Nephron (organoid): ENCODE measurements at regions not wholly inside any gene's neighbourhood (a gene's known extent, or its start where the extent isn't known, plus 50 kb on each side); places are given as distances from the start of the nearest gene placed in this dataset.

Source experiments
- H3K27ac Mint-ChIP-seq, 3 experiments: 2 replicates each; pipeline ENCODE4 v1.8.0; 2020; ENCODE audit warnings: mixed read lengths in 3 of 3, mild to moderate bottlenecking in 2 of 3, moderate library complexity in 1 of 3
- H3K27me3 Mint-ChIP-seq: 2 replicates; pipeline ENCODE4 v1.8.0; 2021; ENCODE audit warnings: low read depth, mild to moderate bottlenecking, moderate library complexity, mixed read lengths
- H3K36me3 Mint-ChIP-seq: 2 replicates; pipeline ENCODE4 v1.8.0; 2020; ENCODE audit warnings: low read depth, mixed read lengths
- H3K4me1 Mint-ChIP-seq: 2 replicates; pipeline ENCODE4 v1.8.0; 2020; ENCODE audit warnings: mixed read lengths
- H3K4me3 Mint-ChIP-seq, 3 experiments: 2 replicates each; pipeline ENCODE4 v1.8.0; 2020; ENCODE audit warnings: mild to moderate bottlenecking in 3 of 3, mixed read lengths in 3 of 3, moderate library complexity in 2 of 3
- H3K9me3 Mint-ChIP-seq: 2 replicates; pipeline ENCODE4 v1.8.0; 2020; ENCODE audit warnings: mixed read lengths
- CTCF ChIP-seq, 3 experiments: fragments of 200-600 bp; sonication (generic); IDR thresholded peaks; one replicate each; pipeline ENCODE4 v1.5.0; 2021; ENCODE audit warnings: antibody characterized with exemption in 3 of 3; ENCODE audit not compliant: unreplicated experiment in 3 of 3

GRCh38 chr3:111244760-111245159, 173.1 kb downstream of the NECTIN3 start:
- H3K4me1 Mint-ChIP-seq, result no peaks in the 10 kb centered on the region
- H3K36me3 Mint-ChIP-seq, result no peaks in the 10 kb centered on the region
- peaks cover 7% of the 10 kb centered on the region for H3K9me3 Mint-ChIP-seq
- H3K27me3 Mint-ChIP-seq, result no peaks in the 10 kb centered on the region
- no peak for TF ChIP-seq CTCF (IDR thresholded peaks at IDR 0.05; ENCODE audit: unreplicated experiment in 3 of 3)
- no peak overlapping the region for H3K4me3 Mint-ChIP-seq
- no peak overlapping the region for H3K27ac Mint-ChIP-seq

GRCh38 chr3:111246967-111247760, 175.5 kb downstream of the NECTIN3 start:
- peaks cover 3% of the 10 kb centered on the region for H3K9me3 Mint-ChIP-seq
- TF ChIP-seq CTCF (IDR thresholded peaks at IDR 0.05; ENCODE audit: unreplicated experiment in 3 of 3), result no peak
- H3K27me3 Mint-ChIP-seq, result no peaks in the 10 kb centered on the region
- no peaks in the 10 kb centered on the region for H3K4me1 Mint-ChIP-seq
- no peak overlapping the region for H3K4me3 Mint-ChIP-seq
- no peak overlapping the region for H3K27ac Mint-ChIP-seq
- H3K36me3 Mint-ChIP-seq, result no peaks in the 10 kb centered on the region

- H3K4me3 Mint-ChIP-seq, result no peak overlapping the region
- H3K36me3 Mint-ChIP-seq, result no peaks in the 10 kb centered on the region
- H3K4me1 Mint-ChIP-seq, result no peaks in the 10 kb centered on the region
- no peak overlapping the region for H3K27ac Mint-ChIP-seq
- H3K27me3 Mint-ChIP-seq, result no peaks in the 10 kb centered on the region
- peaks cover 3% of the 10 kb centered on the region for H3K9me3 Mint-ChIP-seq
- no peak for TF ChIP-seq CTCF (IDR thresholded peaks at IDR 0.05; ENCODE audit: unreplicated experiment in 3 of 3)
Measured at GRCh38 chr3:111248406-111248805, 176.8 kb downstream of the NECTIN3 start.

GRCh38 chr3:111249421-111249820, 177.8 kb downstream of the NECTIN3 start:
- no peak overlapping the region for H3K4me3 Mint-ChIP-seq
- no peaks in the 10 kb centered on the region for H3K4me1 Mint-ChIP-seq
- H3K27me3 Mint-ChIP-seq, result no peaks in the 10 kb centered on the region
- H3K36me3 Mint-ChIP-seq, result no peaks in the 10 kb centered on the region
- no peak for TF ChIP-seq CTCF (IDR thresholded peaks at IDR 0.05; ENCODE audit: unreplicated experiment in 3 of 3)
- H3K27ac Mint-ChIP-seq, result no peak overlapping the region
- H3K9me3 Mint-ChIP-seq, result no peaks in the 10 kb centered on the region

- Mint-ChIP-seq H3K4me3 (no peak overlapping the region), H3K36me3 (no peaks in the 10 kb centered on the region), H3K27ac (peak overlapping the region in 1 of 3 experiments; percentile 26), H3K9me3 (no peaks in the 10 kb centered on the region), H3K27me3 (no peaks in the 10 kb centered on the region), H3K4me1 (no peaks in the 10 kb centered on the region)
- TF ChIP-seq CTCF (IDR thresholded peaks at IDR 0.05; ENCODE audit: unreplicated experiment in 3 of 3), result no peak
Measured at GRCh38 chr3:111252779-111253178, 181.2 kb downstream of the NECTIN3 start.

GRCh38 chr3:111253733-111254132, 182.1 kb downstream of the NECTIN3 start:
- Mint-ChIP-seq H3K4me1 (no peaks in the 10 kb centered on the region), H3K4me3 (no peak overlapping the region), H3K27me3 (no peaks in the 10 kb centered on the region), H3K27ac (no peak overlapping the region), H3K9me3 (no peaks in the 10 kb centered on the region), H3K36me3 (no peaks in the 10 kb centered on the region)
- no peak for TF ChIP-seq CTCF (IDR thresholded peaks at IDR 0.05; ENCODE audit: unreplicated experiment in 3 of 3)
